ENCODE measurements at regions not wholly inside any gene's neighbourhood (a gene's known extent, or its start where the extent isn't known, plus 50 kb on each side); places are given as distances from the start of the nearest gene placed in this dataset.

- TF ChIP-seq, protein P1, sequence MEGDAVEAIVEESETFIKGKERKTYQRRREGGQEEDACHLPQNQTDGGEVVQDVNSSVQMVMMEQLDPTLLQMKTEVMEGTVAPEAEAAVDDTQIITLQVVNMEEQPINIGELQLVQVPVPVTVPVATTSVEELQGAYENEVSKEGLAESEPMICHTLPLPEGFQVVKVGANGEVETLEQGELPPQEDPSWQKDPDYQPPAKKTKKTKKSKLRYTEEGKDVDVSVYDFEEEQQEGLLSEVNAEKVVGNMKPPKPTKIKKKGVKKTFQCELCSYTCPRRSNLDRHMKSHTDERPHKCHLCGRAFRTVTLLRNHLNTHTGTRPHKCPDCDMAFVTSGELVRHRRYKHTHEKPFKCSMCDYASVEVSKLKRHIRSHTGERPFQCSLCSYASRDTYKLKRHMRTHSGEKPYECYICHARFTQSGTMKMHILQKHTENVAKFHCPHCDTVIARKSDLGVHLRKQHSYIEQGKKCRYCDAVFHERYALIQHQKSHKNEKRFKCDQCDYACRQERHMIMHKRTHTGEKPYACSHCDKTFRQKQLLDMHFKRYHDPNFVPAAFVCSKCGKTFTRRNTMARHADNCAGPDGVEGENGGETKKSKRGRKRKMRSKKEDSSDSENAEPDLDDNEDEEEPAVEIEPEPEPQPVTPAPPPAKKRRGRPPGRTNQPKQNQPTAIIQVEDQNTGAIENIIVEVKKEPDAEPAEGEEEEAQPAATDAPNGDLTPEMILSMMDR (IDR thresholded peaks at IDR 0.05; ENCODE audit: low read depth, low read length) = no peak
- TF ChIP-seq EZH2phosphoT487 (IDR thresholded peaks at IDR 0.05; ENCODE audit: low read depth) = no peak
These were observed 70.4 kb upstream of the SKOR2 start for GRCh38 chr18:47321815-47322214.
